DMS153 treated with DMSO at 0.1 percent for 48 hours (cell line): ENCODE measurements at regions not wholly inside any gene's neighbourhood (a gene's known extent, or its start where the extent isn't known, plus 50 kb on each side); places are given as distances from the start of the nearest gene placed in this dataset.

Experiments used
- DNase-seq: peaks from one replicate; lab custom pipeline; 2025; ENCODE audit not compliant: unreplicated experiment; lab: John Stamatoyannopoulos, UW

- no peak for DNase-seq
Observed at GRCh38 chr11:131118247-131118646, 202.0 kb upstream of the SNX19 start.

GRCh38 chr11:131121426-131122333, 205.4 kb upstream of the SNX19 start:
- no peak for DNase-seq

- DNase-seq: no peak
Observed at GRCh38 chr11:131122448-131122847, 206.2 kb upstream of the SNX19 start.

GRCh38 chr11:131129474-131129873, 213.2 kb upstream of the SNX19 start:
- DNase-seq: no peak

- DNase-seq: no peak
Observed at GRCh38 chr11:131135611-131136010, 219.3 kb upstream of the SNX19 start.

- no peak for DNase-seq
Observed at GRCh38 chr11:131136486-131136885, 220.2 kb upstream of the SNX19 start.

- DNase-seq: no peak
Observed at GRCh38 chr11:131137046-131137445, 220.8 kb upstream of the SNX19 start.

GRCh38 chr11:131138731-131139130, 222.5 kb upstream of the SNX19 start:
- no peak for DNase-seq

GRCh38 chr11:131145791-131146190, 224.6 kb upstream of the NTM start:
- no peak for DNase-seq

- no peak for DNase-seq
Observed at GRCh38 chr11:131146827-131147490, 223.5 kb upstream of the NTM start.

GRCh38 chr11:131154351-131154750, 216.1 kb upstream of the NTM start:
- DNase-seq: no peak

- no peak for DNase-seq
Observed at GRCh38 chr11:131157678-131158077, 212.7 kb upstream of the NTM start.

GRCh38 chr11:131160846-131161245, 209.6 kb upstream of the NTM start:
- no peak for DNase-seq

- no peak for DNase-seq
Observed at GRCh38 chr11:131163613-131164012, 206.8 kb upstream of the NTM start.

- DNase-seq: no peak
Observed at GRCh38 chr11:131165036-131165435, 205.4 kb upstream of the NTM start.

- DNase-seq: no peak
Observed at GRCh38 chr11:131168839-131169713, 201.3 kb upstream of the NTM start.

GRCh38 chr11:131172011-131172410, 198.4 kb upstream of the NTM start:
- DNase-seq: no peak

- DNase-seq: no peak
Observed at GRCh38 chr11:131178020-131178419, 192.4 kb upstream of the NTM start.

GRCh38 chr11:131178596-131178995, 191.8 kb upstream of the NTM start:
- no peak for DNase-seq

- no peak for DNase-seq
Observed at GRCh38 chr11:131179836-131180235, 190.6 kb upstream of the NTM start.

GRCh38 chr11:131185915-131186314, 184.5 kb upstream of the NTM start:
- no peak for DNase-seq
